LNCAP (cell line): ENCODE measurements at regions not wholly inside any gene's neighbourhood (a gene's known extent, or its start where the extent isn't known, plus 50 kb on each side); places are given as distances from the start of the nearest gene placed in this dataset.

Source experiments
- TF ChIP-seq, protein P1 (sequence below): fragments of 450-650 bp; IDR thresholded peaks from 2 replicates; pipeline ENCODE4 v1.5.1; 2017; ENCODE audit warnings: mild to moderate bottlenecking

DNA sequence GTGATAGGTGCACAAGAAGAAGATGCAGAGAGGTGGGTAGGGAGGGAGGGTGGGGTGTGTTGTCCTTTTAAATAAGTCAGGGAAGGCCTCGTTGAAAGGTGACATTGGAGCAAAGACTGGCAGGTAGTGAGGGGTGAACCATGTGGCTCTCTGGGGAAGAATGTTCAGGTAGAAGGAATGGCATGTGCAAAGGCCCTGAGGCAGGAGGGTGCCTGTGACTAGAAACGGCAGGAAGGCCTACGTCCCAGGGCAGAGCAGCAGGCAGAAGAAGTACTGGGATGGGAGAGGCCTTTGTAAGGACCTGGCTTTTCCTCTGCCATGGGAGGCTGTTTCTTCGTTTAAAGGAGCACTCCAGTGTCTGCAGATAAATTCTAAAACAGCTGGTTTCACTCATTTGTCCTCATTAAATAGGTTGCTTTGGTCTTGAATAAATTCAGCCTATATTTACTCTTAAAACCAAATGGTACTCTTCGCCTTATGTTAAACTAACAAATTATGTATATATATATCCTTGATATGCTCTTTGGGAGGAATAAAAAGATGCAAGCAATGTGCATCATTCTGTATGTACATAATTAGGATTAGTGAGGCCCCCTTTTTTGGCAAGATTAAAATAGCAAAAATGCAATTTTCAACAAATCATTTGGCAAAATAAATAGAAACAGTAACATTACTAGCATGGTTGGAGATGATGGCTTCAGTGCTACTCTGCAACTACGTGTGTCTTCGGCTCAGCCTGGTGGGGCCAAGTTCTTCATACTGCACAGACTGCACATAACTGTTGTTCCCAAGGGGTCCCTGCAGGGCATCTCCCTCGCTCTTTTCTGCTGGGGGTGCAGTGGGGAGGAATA is 151.4 kb downstream of the KLF13 start:
- TF ChIP-seq, protein P1, sequence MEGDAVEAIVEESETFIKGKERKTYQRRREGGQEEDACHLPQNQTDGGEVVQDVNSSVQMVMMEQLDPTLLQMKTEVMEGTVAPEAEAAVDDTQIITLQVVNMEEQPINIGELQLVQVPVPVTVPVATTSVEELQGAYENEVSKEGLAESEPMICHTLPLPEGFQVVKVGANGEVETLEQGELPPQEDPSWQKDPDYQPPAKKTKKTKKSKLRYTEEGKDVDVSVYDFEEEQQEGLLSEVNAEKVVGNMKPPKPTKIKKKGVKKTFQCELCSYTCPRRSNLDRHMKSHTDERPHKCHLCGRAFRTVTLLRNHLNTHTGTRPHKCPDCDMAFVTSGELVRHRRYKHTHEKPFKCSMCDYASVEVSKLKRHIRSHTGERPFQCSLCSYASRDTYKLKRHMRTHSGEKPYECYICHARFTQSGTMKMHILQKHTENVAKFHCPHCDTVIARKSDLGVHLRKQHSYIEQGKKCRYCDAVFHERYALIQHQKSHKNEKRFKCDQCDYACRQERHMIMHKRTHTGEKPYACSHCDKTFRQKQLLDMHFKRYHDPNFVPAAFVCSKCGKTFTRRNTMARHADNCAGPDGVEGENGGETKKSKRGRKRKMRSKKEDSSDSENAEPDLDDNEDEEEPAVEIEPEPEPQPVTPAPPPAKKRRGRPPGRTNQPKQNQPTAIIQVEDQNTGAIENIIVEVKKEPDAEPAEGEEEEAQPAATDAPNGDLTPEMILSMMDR, result no peak

- TF ChIP-seq, protein P1, result no peak
Observed at GRCh38 chr15:31478702-31479221, 152.1 kb downstream of the KLF13 start.

DNA sequence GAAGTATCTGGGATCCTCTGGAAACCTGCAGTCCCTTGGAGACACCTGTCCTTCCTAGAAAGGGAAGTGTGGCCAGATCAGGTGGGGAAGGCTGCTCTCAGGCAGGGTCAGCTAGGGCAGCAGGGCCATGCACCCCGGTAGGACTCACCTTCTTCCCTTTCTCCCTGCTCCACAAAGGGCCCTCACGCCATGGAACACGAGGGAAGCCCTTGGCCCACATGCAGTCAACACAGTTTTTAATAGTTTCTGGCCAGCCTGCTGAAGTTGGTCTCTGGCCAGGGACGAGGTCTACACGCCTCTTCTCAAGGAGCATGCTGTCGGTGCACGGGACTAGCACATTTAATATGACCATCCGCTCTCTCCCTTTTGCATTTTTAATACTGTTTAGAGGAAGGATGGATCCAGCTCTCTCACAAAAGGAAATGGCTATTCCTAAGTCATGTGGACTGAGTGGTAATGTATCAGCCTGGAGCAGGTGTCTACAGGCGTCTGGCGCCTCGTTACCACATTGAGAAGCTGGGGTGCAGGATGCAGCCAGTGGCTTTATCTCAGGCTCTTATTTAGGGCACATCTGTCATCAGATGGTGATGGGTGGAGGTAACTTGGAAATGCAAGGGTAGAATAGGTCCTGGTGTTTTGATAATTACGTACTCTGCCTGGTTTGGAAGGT is 153.9 kb downstream of the KLF13 start:
- TF ChIP-seq, protein P1, result no peak

DNA sequence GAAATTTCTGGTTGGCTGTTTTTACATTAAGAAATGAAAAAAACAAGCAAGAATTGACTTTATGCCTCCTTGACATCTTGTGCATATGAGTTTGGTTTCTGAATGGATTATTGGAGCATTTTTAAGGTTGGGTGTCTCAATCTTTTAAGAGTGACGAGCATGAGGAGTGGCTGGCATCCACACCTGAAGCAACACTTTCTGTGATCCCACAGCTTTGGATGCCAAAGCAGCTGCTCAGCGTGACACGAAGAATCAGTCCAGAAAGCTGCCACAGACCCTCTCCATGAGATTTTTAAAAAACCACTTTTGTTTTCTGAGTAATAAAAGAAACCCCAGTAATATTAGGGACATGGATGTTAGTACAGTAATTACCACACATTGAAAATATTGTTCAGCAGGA is 154.5 kb downstream of the KLF13 start:
- TF ChIP-seq, protein P1, result no peak

- TF ChIP-seq, protein P1, result no peak
Observed at GRCh38 chr15:31482122-31482922, 155.7 kb downstream of the KLF13 start.

GRCh38 chr15:31483053-31483985 is 156.7 kb downstream of the KLF13 start:
- TF ChIP-seq, protein P1, result no peak
